GM12865 (cell line): ENCODE measurements at regions not wholly inside any gene's neighbourhood (a gene's known extent, or its start where the extent isn't known, plus 50 kb on each side); places are given as distances from the start of the nearest gene placed in this dataset.
"Not testable (repeated sequence)": the region's sequence is repeated elsewhere in the genome, so short reads cannot be mapped to it uniquely, and the experiment has no call there.

ENCODE experiments used
- DNase-seq: peaks from one replicate; pipeline ENCODE4 v3.0.0; 2010; ENCODE audit warnings: low read depth
- H3K4me3 ChIP-seq: 2 replicates; pipeline ENCODE4 v1.5.1; 2011; ENCODE audit warnings: mild to moderate bottlenecking, low read depth, low read length, control low read depth
- CTCF ChIP-seq: IDR thresholded peaks from 2 replicates; pipeline ENCODE4 v1.5.1; 2011; ENCODE audit warnings: low read length, control low read depth, low read depth, inconsistent platforms; ENCODE audit not compliant: insufficient read depth; ENCODE audit errors: missing control alignments

DNA sequence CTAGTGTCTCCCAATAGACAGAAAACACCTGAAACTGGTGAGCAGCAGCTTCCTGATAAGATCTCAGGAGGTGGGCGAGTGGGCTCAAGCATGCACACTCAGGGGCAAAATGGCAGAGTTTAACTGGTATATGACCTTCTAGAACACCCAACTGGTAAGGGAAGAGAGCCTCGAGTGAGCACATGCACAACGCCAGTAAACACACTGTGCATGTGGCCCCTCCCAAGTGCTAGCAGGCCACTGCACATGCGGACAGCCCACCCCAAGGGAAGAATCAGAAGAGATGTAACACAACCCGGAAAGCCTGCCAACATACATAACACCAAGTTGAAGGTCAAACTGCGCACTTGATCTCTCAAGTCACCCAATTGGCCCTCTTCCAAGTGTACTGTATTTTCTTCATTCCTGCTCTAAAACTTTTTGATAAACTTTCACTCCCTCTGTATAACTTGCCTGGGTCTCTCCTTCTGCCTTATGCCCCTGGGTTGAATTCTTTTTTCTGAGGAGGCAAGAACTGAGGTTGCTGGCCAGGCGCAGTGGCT is 138.2 kb downstream of the GLUL start:
- DNase-seq, result no peak
- TF ChIP-seq CTCF, result no peak
- no peak overlapping the region for H3K4me3 ChIP-seq

- H3K4me3 ChIP-seq, result no peak overlapping the region
- no peak for DNase-seq
- TF ChIP-seq CTCF, result no peak
These were observed 140.0 kb downstream of the GLUL start for GRCh38 chr1:182251561-182251960.

DNA sequence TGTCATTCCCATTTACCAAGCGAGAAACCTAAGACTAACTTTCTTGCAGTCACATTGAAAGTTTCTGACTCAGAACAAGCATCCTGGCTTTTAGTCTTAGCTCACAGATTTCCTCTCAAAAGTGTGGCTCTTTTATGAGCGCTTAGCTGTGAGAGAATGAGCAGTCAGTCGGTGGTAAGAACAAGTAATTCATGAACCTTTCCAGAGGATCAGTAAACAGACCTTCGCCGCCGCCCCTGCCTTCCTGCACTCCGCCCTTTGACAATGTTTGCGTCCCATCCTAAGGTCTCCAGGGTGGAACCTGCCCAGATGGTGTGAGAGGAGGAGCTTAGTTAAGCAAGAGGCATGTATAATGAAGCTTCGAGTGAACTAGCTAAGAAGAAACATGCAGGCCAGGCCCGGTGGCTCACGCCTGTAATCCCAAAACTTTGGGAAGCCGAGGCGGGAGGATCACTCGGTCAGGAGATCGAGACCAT is 142.4 kb downstream of the GLUL start:
- DNase-seq, result peak; percentile 81
- TF ChIP-seq CTCF, result no peak
- no peak overlapping the region for H3K4me3 ChIP-seq

DNA sequence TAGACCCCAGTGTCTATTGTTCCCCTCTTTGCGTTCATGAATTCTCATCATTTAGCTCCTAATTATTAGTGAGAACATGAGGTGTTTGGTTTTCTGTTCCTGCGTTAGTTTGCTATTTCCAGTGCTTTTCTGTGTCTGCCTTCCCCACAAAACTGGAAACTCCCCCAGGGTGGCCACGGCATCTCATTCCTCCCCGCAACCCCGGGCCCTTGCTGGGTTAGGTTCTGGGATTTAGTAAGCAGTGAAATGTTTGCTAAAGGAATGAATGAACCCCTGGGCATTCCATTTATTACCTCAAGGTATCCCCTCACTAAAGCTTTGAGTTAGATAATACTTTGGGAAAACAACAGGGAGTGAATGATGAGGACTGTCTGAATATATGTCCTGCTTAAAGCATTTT is 142.9 kb downstream of the GLUL start:
- peak; percentile 46 for DNase-seq
- no peak for TF ChIP-seq CTCF
- no peak overlapping the region for H3K4me3 ChIP-seq

GRCh38 chr1:182247813-182248212 is 143.8 kb downstream of the GLUL start:
- not testable (repeated sequence) for DNase-seq, H3K4me3 ChIP-seq

- TF ChIP-seq CTCF, result no peak
- DNase-seq, result no peak
- H3K4me3 ChIP-seq, result no peak overlapping the region
These were observed 144.8 kb downstream of the GLUL start for GRCh38 chr1:182246783-182247182.

- TF ChIP-seq CTCF, result no peak
- DNase-seq, result no peak
- H3K4me3 ChIP-seq, result no peak overlapping the region
These were observed 146.6 kb downstream of the GLUL start for GRCh38 chr1:182245040-182245439.
